GM12878 (cell line): ENCODE measurements at regions not wholly inside any gene's neighbourhood (a gene's known extent, or its start where the extent isn't known, plus 50 kb on each side); places are given as distances from the start of the nearest gene placed in this dataset.
"Not testable (repeated sequence)": the region's sequence is repeated elsewhere in the genome, so short reads cannot be mapped to it uniquely, and the experiment has no call there.

ENCODE experiments used
- ATAC-seq: fragments of 200-7000 bp; cut with Tn5 transposase; 3 replicates; pipeline ENCODE4 v1.9.1; 2020; ENCODE audit warnings: mild to moderate bottlenecking, moderate library complexity
- BruUV-seq: library from RNA; stranded (reverse); fragments of 400-500 nt; replicated peaks from 2 replicates; lab custom pipeline; 2021; lab: Mats Ljungman, UMichigan
- CTCF ChIA-PET: fragments of 300-600 bp; sonication (Branson Sonifier 250); formaldehyde crosslinking; extraction: SDS; loops from one replicate; lab custom pipeline; 2021; ENCODE audit warnings: inconsistent platforms; lab: Yijun Ruan, JAX
- POLR2A ChIA-PET: fragments of 350-600 bp; formaldehyde crosslinking; extraction: SDS; loops from one replicate; lab custom pipeline; 2021; ENCODE audit warnings: inconsistent platforms; lab: Charles Lee
- RAD21 ChIA-PET: fragments of 300-600 bp; sonication (Branson Sonifier 250); formaldehyde crosslinking; loops from one replicate; lab custom pipeline; 2023; ENCODE audit warnings: antibody characterized with exemption; ENCODE audit not compliant: unreplicated experiment; lab: Charles Lee
- SMC1A ChIA-PET: fragments of 300-600 bp; sonication (Branson Sonifier 250); formaldehyde crosslinking; loops from one replicate; lab custom pipeline; 2023; ENCODE audit not compliant: unreplicated experiment, uncharacterized antibody; lab: Charles Lee
- DNase-seq: peaks from one replicate; pipeline ENCODE4 v3.0.0-alpha.2; 2011; ENCODE audit warnings: low read depth, low spot score
- FAIRE-seq: peaks from 3 replicates; lab custom pipeline; 2011; peaks lifted over from hg19 to GRCh38; lab: Jason Lieb, UNC
- H2AFZ ChIP-seq: 2 replicates; pipeline ENCODE4 v1.6.0; 2011; ENCODE audit warnings: low read depth, low read length, control low read depth; ENCODE audit not compliant: control insufficient read depth
- H3K27ac ChIP-seq: 2 replicates; pipeline ENCODE4 v1.5.1; 2011; ENCODE audit warnings: control low read depth; ENCODE audit not compliant: control insufficient read depth, insufficient read depth
- H3K27me3 ChIP-seq, 2 experiments: replicated peaks in 1 of 2; 2 replicates each; pipeline versions ENCODE4 v1.6.0 to v1.6.1; 2011; ENCODE audit warnings: low read length in 1 of 2; ENCODE audit not compliant: control insufficient read depth in 2 of 2, insufficient read depth in 2 of 2
- H3K36me3 ChIP-seq, 2 experiments: 2 replicates each; pipeline ENCODE4 v1.5.1; 2011; ENCODE audit warnings: low read length in 1 of 2; ENCODE audit not compliant: control insufficient read depth in 2 of 2, insufficient read depth in 2 of 2
- H3K4me1 ChIP-seq: 2 replicates; pipeline ENCODE4 v1.6.1; 2011; ENCODE audit warnings: mild to moderate bottlenecking, low read length, moderate library complexity, mixed read lengths; ENCODE audit not compliant: control insufficient read depth, insufficient read depth
- H3K4me2 ChIP-seq: 2 replicates; pipeline ENCODE4 v1.6.0; 2011; ENCODE audit warnings: control low read depth; ENCODE audit not compliant: control insufficient read depth, insufficient read depth
- H3K4me3 ChIP-seq: fragments of 200-600 bp; sonication (generic); 2 replicates; pipeline ENCODE4 v1.5.1; 2016
- H3K79me2 ChIP-seq: 2 replicates; pipeline ENCODE4 v1.6.0; 2011; ENCODE audit warnings: low read length; ENCODE audit not compliant: control insufficient read depth, insufficient read depth
- H3K9ac ChIP-seq: 2 replicates; pipeline ENCODE4 v1.8.0; 2011; ENCODE audit warnings: low read length, control low read depth, mixed read lengths; ENCODE audit not compliant: control insufficient read depth, insufficient read depth
- H3K9me3 ChIP-seq: replicated peaks from 3 replicates; pipeline ENCODE4 v1.5.1; 2011; ENCODE audit warnings: mild to moderate bottlenecking, low read length; ENCODE audit not compliant: control insufficient read depth, insufficient read depth
- H4K20me1 ChIP-seq: 2 replicates; pipeline ENCODE4 v1.6.0; 2011; ENCODE audit not compliant: control insufficient read depth, insufficient read depth
- HDAC6 ChIP-seq: fragments of 200-600 bp; sonication (generic); IDR thresholded peaks from one replicate; pipeline ENCODE4 v1.8.0; 2017; ENCODE audit warnings: antibody characterized with exemption; ENCODE audit not compliant: unreplicated experiment
- SMAD1 ChIP-seq: fragments of 450-650 bp; IDR thresholded peaks from 2 replicates; pipeline ENCODE4 v1.6.1; 2018; ENCODE audit warnings: mild to moderate bottlenecking, low read depth; ENCODE audit not compliant: partially characterized antibody
- SP1 ChIP-seq: IDR thresholded peaks from one replicate; pipeline ENCODE4 v1.6.1; 2011; ENCODE audit warnings: low read depth, low read length
- whole genome bisulfite sequencing: methylation state at CpG from one replicate; pipeline ENCODE4 v1.1.6; 2016; ENCODE audit warnings: low lambda C conversion rate; ENCODE audit not compliant: insufficient replicate concordance, insufficient coverage; ENCODE audit errors: missing lambda C conversion rate; 5-methylcytosine and 5-hydroxymethylcytosine counted together
- in situ Hi-C: fragments of 300-500 bp; cut with MboI; formaldehyde crosslinking; loops from 9 replicates; pipeline ENCODE4 v1.14.3; 2018; ENCODE audit warnings: mixed read lengths
- intact Hi-C: fragments of 100-400 bp; cut with micrococcal nuclease; formaldehyde crosslinking; loops from one replicate; pipeline ENCODE4 v1.14.2; 2022; ENCODE audit not compliant: unreplicated experiment

DNA sequence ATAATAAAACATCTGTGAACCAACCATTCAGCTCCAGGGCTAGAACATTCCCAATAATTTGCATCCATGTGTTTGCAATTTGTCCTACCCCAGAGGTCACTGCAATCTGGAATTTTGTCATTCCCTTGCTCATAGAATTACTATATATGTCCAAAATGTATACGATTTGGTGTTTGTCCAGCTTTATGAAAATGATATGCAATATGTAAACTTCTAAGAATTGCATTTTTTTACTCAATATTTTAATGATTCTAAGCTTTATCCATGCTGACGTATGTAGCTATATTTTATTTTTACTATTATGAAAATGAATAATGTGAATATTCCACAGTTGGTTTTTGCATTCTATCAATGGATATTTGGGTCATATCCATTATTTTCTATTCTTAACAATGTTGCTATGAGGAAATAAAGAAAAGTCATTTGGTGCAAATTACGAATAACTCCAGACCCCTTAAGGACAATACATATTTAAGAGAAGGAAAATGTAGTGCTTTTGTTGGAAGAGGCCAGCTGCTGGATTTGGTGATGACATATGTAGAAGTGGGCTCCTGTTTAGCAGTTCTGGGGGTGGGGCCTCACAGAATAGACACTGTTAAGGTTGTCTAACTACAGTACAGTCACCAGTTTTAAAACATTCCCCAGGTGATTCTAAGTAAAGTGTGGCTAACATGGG is 139.4 kb downstream of the SLC38A4 start:
- RAD21 ChIA-PET, result no interaction called here
- no peak for DNase-seq
- H3K4me2 ChIP-seq, result no peak overlapping the region
- H2AFZ ChIP-seq, result no peak overlapping the region
- no peak overlapping the region for H3K4me3 ChIP-seq
- CTCF ChIA-PET, result interaction anchor here (0.7 to 1.4 kb wide), 2 partner anchors 9 to 11 kb away, joined by 3 to 5 read pairs; no protein-coding TSS in a partner anchor
- peaks cover 3% of the 10 kb centered on the region; the same call in 1 of the 3 replicates for H3K9me3 ChIP-seq
- SMC1A ChIA-PET, result interaction anchor here (0.8 to 1.0 kb wide), 2 partner anchors 9 to 17 kb away, joined by 3 to 4 read pairs; no protein-coding TSS in a partner anchor
- no peaks in the 10 kb centered on the region for H3K4me1 ChIP-seq
- no peak for TF ChIP-seq SMAD1
- no peak for TF ChIP-seq HDAC6
- TF ChIP-seq SP1, result no peak
- H3K9ac ChIP-seq, result no peak overlapping the region
- H3K27ac ChIP-seq, result no peak overlapping the region
- FAIRE-seq, result no peak
- no peaks in the 10 kb centered on the region for H3K36me3 ChIP-seq
- no TSS peak for BruUV-seq
- no peaks in the 10 kb centered on the region for H4K20me1 ChIP-seq
- H3K79me2 ChIP-seq, result no peaks in the 10 kb centered on the region
- POLR2A ChIA-PET, result no interaction called here
- no peaks in the 10 kb centered on the region for H3K27me3 ChIP-seq
- 54% methylated on average over 3 of the region's 3 CpGs for WGBS
- in situ Hi-C loops (no loop called here), intact Hi-C loops (no loop called here)
- no peak for ATAC-seq

DNA sequence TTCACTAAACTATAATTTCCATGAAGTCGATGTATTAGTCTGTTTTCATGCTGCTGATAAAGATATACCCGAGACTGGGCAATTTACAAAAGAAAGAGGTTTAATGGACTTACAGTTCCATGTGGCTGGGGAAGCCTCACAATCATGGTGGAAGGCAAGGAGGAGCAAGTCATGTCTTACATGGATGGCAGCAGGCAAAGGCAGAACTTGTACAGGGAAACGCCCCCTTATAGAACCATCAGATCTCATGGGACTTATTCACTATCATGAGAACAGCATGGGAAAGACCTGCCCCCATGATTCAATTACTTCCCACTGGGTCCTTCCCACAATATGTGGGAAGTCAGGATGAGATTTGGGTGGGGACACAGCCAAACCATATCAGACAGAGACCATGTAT is 141.6 kb downstream of the SLC38A4 start:
- H3K9me3 ChIP-seq, H3K79me2 ChIP-seq, H3K4me3 ChIP-seq, in situ Hi-C loops, H3K27ac ChIP-seq, H3K9ac ChIP-seq, H3K27me3 ChIP-seq, SMC1A ChIA-PET, POLR2A ChIA-PET, H3K4me2 ChIP-seq, intact Hi-C loops, H3K36me3 ChIP-seq, H3K4me1 ChIP-seq, CTCF ChIA-PET, BruUV-seq, RAD21 ChIA-PET, H2AFZ ChIP-seq, ATAC-seq, DNase-seq, H4K20me1 ChIP-seq, FAIRE-seq: not testable (repeated sequence)
- WGBS, result 51% methylated on average over 3 of the region's 3 CpGs
